CD4-positive, alpha-beta T cell treated with Interleukin-10 for 1 hour (primary cell): ENCODE measurements at regions not wholly inside any gene's neighbourhood (a gene's known extent, or its start where the extent isn't known, plus 50 kb on each side); places are given as distances from the start of the nearest gene placed in this dataset.
"Not testable (repeated sequence)": the region's sequence is repeated elsewhere in the genome, so short reads cannot be mapped to it uniquely, and the experiment has no call there.

Experiments
- DNase-seq: peaks from one replicate; pipeline ENCODE4 v3.0.0-alpha.2; 2020

GRCh38 chr15:81705727-81706126 lies 331.7 kb upstream of the TMC3 start:
- DNase-seq: not testable (repeated sequence)

DNA sequence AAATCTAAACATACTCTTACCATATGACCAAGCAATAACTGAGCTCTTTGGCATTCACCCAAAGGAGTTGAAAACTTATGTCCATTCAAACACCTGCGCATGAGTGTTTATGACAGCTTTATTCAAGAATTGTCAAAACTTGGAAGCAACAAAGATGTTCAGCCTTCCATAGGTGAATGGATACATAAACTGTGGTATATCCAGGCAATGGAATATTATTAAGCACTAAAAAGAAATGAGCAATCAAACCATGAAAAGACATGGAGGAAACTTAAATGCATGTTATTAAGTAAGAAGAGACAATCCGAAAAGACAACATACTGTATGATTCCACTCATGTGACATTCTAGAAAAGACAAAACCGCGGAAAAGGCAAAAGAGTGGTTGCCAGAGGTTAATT lies 312.0 kb upstream of the TMC3 start:
- no peak for DNase-seq

GRCh38 chr15:81685237-81685636 lies 311.2 kb upstream of the TMC3 start:
- DNase-seq: no peak

DNA sequence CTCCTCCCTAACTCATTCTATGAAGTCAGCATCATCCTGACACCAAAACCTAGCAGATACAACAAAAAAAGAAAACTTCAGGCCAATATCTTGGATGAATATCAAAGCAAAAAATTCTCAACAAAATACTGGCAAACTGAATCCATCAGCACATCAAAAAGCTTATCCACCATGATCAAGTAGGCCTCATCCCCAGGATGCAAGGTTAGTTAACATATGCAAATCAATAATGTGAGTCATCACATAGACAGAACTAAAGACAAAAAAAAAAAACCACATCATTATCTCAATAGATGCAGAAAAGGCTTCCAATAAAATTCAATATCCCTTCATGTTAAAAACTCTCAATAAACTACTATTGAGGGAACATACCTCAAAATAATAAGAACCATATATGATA lies 306.8 kb upstream of the TMC3 start:
- no peak for DNase-seq

DNA sequence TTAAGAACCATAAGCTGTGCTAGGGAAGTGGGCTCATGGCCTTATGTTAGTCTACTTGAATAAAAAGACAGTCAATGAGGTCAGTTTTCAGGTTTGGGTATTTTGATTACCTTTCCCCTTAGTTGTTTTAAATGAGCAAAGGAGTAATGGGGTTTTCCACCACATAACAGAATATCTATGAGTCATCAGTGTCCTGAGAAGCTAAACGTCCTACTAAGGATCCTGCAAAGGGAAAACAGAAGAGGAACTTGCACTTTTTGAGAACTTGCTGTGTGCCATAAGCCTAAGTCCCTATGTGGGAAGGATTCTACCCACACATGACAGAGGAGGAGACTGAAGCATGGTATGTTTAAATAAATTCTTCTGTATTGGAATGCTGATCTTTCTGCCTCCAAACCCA lies 292.8 kb upstream of the TMC3 start:
- no peak for DNase-seq

DNA sequence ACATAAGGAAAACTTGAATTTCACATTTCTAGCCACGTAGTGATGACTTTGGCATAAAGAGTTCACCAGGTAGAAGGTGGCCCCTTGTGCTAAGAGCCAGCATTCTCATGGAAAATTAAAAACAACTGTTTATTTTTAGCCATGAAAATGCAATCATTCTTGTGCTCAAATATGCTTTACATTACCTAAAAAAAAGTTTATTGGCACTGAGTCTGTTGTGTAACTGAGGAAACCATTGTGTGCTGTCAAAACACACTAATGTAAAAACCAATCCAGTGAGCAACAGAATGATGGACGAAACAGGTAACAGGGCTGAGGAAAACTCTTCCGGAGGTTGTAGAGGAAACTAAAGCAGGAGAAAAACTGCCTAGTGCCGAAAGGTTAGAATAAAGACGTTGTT lies 287.0 kb upstream of the TMC3 start:
- no peak for DNase-seq

GRCh38 chr15:81653259-81653658 lies 279.2 kb upstream of the TMC3 start:
- no peak for DNase-seq

- DNase-seq: no peak
Observed at GRCh38 chr15:81645470-81645869, 271.5 kb upstream of the TMC3 start.

DNA sequence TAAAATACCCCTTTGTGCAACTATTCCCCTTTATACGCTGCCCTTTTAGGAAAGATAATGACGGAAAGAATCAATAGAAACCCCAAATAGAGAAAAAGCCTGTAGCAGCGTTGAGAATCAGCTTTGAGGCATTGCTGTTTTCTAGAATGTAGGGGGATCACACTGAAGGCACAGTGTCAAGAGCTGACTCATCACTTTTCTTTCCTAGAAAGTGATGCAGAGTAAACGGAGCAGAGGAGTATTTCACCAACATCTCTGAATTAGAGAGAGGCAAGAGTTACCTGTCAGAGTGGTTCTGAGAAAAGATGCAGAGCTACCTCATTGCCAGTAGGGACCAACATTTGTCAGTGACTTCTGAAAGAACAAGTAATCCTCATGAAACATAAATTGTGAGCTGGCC lies 269.8 kb upstream of the TMC3 start:
- DNase-seq: no peak

GRCh38 chr15:81642451-81642990 lies 268.5 kb upstream of the TMC3 start:
- no peak for DNase-seq

- not testable (repeated sequence) for DNase-seq
Observed at GRCh38 chr15:81636064-81636463, 262.1 kb upstream of the TMC3 start.

- DNase-seq: no peak
Observed at GRCh38 chr15:81633889-81634288, 259.9 kb upstream of the TMC3 start.

DNA sequence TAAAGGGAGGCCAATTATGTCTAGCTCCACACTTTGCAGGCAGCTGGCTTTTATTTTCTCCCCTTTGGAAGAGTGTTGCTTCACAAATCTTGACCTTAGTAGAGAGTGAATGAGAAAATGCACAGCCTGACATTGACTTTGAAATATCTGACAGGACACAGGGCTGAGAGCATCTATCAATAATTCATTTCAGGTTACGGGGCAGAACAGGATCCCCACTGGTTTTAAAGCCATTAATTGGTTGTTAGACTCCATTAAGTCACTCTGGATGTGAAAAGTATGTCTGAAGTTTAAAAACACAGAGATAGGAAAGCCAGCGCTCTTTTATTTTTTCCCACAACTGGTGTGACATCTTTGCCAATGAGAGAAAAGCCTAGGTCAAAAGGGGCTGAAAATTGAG lies 251.9 kb upstream of the TMC3 start:
- DNase-seq: no peak

- DNase-seq: no peak
Observed at GRCh38 chr15:81619002-81619401, 245.0 kb upstream of the TMC3 start.

DNA sequence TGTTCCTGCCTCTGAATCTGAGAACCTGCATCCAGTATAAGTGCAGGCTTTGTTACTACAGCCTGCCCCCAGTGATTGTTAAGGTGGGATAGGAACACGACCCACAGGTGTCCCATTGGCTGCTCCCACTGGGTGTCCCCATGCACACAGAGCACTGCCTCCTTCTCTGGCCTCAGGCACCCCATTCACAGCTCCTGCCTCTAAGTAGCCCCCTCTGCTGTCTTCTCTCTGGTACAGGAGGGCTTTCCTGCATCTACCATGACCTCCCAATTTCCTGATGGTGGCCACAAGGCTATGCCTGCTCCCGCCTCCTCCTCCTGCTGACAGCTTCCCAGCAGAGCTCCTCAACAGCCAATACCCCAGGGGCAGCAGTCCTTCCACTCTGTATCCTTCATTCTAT lies 238.6 kb upstream of the TMC3 start:
- DNase-seq: no peak

GRCh38 chr15:81611679-81612078 lies 237.7 kb upstream of the TMC3 start:
- no peak for DNase-seq

- no peak for DNase-seq
Observed at GRCh38 chr15:81608309-81608829, 234.4 kb upstream of the TMC3 start.

DNA sequence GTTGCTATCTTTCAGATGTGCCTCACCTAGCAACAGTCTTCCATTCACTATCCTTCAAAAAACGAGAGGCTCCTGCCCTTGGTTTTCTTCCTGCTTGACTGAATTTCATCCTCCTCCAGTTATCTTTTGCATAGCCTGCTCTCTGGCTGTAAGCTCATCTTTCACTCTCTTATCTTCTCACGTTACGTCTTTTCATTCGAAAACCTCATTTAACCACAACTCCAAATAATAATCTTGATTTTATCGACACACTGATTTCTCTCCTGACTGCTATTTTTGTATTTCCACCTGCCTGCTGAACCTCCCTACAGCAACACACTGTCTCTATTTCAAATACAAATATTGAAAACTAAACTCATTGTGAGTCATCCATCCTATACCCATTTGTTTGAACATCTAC lies 230.7 kb upstream of the TMC3 start:
- no peak for DNase-seq

- no peak for DNase-seq
Observed at GRCh38 chr15:81596159-81596865, 222.3 kb upstream of the TMC3 start.

DNA sequence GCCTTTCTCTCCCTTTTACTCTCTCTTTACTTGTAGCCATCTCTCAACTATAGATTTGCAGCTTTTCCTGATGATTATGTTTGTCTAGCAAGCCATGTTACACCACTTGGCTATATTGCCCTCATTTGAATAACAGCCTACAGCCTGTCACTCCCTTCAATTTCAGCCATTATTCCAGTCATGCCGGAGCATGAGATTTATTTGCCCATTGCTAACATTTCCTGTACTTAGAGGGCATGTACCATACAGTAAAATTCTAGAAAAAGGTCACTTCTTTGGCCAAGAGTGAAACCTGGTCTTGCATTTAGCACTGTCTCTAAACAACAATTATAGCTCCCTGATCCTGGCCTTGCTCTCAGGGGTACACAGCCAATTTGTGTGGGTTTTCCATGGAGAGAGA lies 221.7 kb upstream of the TMC3 start:
- DNase-seq: no peak

- DNase-seq: no peak
Observed at GRCh38 chr15:81589671-81590070, 215.7 kb upstream of the TMC3 start.

GRCh38 chr15:81575436-81576123 lies 201.6 kb upstream of the TMC3 start:
- no peak for DNase-seq

- DNase-seq: no peak
Observed at GRCh38 chr15:81573098-81573746, 199.2 kb upstream of the TMC3 start.

DNA sequence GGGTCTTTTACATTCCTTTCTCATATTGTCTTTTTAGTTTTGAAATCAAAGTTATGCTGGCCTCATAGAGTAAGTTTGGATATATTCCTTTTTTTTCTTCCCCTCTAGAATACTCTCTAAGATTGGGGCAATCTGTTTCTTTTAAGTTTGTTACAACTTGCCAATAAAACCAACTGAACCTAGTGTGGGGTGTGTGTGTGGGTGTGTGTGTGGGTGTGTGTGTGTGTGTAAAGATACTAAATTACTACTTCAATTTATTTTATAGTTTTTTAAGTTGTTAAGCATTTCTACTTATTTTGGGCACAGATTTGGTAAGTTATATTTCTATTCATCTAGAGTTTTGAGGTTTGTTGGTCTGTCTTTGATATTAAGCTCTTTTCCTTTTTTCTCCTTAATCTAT lies 198.2 kb upstream of the TMC3 start:
- no peak for DNase-seq
